ENCODE measurements at regions not wholly inside any gene's neighbourhood (a gene's known extent, or its start where the extent isn't known, plus 50 kb on each side); places are given as distances from the start of the nearest gene placed in this dataset.

DNA sequence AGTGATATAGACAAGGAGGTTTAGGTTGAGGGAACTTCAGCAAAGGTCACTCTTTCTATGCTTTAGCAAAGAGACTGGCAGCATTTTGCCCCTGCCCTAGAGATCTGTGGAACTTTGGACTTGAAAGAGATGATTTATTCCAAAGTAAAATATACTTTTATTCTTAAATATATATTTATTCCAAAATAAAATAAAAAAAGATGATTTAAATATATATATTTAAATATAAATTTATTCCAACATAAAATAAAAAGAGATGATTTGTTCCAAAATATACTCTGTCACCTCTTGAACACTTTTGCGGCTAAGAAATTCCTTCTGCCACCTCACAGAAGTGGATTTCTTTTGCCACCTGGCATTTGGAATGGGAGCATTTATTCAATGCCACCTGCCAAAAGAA, 521.3 kb upstream of the CHORDC1 start:
- no peak overlapping the region for H3K9ac ChIP-seq (ENCODE audit: insufficient read depth, low read length, poor library complexity, severe bottlenecking)
- no peaks in the 10 kb centered on the region for H3K36me3 Mint-ChIP-seq
- TF ChIP-seq, protein P1, sequence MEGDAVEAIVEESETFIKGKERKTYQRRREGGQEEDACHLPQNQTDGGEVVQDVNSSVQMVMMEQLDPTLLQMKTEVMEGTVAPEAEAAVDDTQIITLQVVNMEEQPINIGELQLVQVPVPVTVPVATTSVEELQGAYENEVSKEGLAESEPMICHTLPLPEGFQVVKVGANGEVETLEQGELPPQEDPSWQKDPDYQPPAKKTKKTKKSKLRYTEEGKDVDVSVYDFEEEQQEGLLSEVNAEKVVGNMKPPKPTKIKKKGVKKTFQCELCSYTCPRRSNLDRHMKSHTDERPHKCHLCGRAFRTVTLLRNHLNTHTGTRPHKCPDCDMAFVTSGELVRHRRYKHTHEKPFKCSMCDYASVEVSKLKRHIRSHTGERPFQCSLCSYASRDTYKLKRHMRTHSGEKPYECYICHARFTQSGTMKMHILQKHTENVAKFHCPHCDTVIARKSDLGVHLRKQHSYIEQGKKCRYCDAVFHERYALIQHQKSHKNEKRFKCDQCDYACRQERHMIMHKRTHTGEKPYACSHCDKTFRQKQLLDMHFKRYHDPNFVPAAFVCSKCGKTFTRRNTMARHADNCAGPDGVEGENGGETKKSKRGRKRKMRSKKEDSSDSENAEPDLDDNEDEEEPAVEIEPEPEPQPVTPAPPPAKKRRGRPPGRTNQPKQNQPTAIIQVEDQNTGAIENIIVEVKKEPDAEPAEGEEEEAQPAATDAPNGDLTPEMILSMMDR (IDR thresholded peaks at IDR 0.05), result no peak

DNA sequence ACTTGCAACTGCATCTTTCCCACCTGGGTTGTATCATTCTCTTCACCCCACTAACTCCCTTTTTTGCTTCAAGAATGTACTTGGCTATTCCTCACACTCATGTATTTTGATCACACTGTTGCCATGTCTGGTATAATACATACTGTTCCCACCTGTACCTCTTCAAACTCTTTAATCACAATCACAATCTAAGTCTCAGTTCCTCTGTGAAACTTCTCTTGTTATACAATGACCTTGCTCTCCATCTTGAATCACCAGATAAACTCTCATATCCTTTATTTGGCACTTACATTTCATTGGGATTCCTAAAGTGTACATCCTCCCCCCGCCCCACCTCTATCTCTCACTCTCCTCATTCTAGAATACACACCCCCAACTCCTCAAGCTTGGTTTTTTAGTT, 516.0 kb upstream of the CHORDC1 start:
- Mint-ChIP-seq H3K9me3 (peaks cover 0 to 6% (median 2%) of the 10 kb centered on the region in 7 donors), H3K36me3 (no peaks in the 10 kb centered on the region), H3K4me3 (no peak overlapping the region), H3K27ac (no peak overlapping the region), H3K27me3 (ENCODE audit: low read depth in 3 of 3) (no peaks in the 10 kb centered on the region), H3K4me1 (no peaks in the 10 kb centered on the region)
- no peak for DNase-seq
- Histone ChIP-seq H3K4me3 (replicated peaks in 1 of 3; ENCODE audit: low read depth in 2 of 3, low read length in 3 of 3) (no peak overlapping the region), H3K4me1 (ENCODE audit: control insufficient read depth in 1 of 2, insufficient read depth in 2 of 2, low read length in 2 of 2) (no peaks in the 10 kb centered on the region), H3K9ac (ENCODE audit: insufficient read depth, low read length, poor library complexity, severe bottlenecking) (no peak overlapping the region), H3K79me2 (ENCODE audit: insufficient read depth, low read length) (no peaks in the 10 kb centered on the region), H4K20me1 (ENCODE audit: insufficient read depth, low read length) (no peaks in the 10 kb centered on the region), H2AFZ (ENCODE audit: insufficient read depth, low read depth, low read length, poor library complexity, severe bottlenecking) (no peak overlapping the region), H3K9me3 (replicated peaks in 1 of 2; ENCODE audit: control insufficient read depth in 1 of 2, insufficient read depth in 1 of 2, low read length in 2 of 2) (peaks cover 0 to 11% of the 10 kb centered on the region in 2 donors), H3K27me3 (ENCODE audit: control insufficient read depth in 2 of 2, insufficient read depth in 2 of 2, low read length in 2 of 2) (no peaks in the 10 kb centered on the region), H3K36me3 (replicated peaks in 1 of 2; ENCODE audit: control insufficient read depth in 1 of 2, insufficient read depth in 2 of 2, low read length in 2 of 2) (no peaks in the 10 kb centered on the region), H3K27ac (ENCODE audit: low read depth in 1 of 2, low read length in 2 of 2) (no peak overlapping the region), H3K4me2 (replicated peaks; ENCODE audit: extremely low read depth, low read length, poor library complexity, severe bottlenecking) (no peak overlapping the region)
- WGBS (ENCODE audit: insufficient coverage), result no CpG with 5 or more reads among the region's 1 CpG
- intact Hi-C loops (cut with micrococcal nuclease), result no loop called here
- TF ChIP-seq, protein P1 (IDR thresholded peaks at IDR 0.05), result no peak

More for the DNA sequence above, 521.3 kb upstream of the CHORDC1 start:
- intact Hi-C loops (cut with micrococcal nuclease), result no loop called here
- Mint-ChIP-seq H3K27ac (no peak overlapping the region), H3K27me3 (ENCODE audit: low read depth in 3 of 3) (no peaks in the 10 kb centered on the region), H3K9me3 (peaks cover 0 to 9% (median 7%) of the 10 kb centered on the region in 7 donors), H3K4me3 (no peak overlapping the region), H3K4me1 (no peaks in the 10 kb centered on the region)
- peaks cover 12 to 24% of the 10 kb centered on the region in 2 donors for H3K9me3 ChIP-seq (replicated peaks in 1 of 2; ENCODE audit: control insufficient read depth in 1 of 2, insufficient read depth in 1 of 2, low read length in 2 of 2)
- no peaks in the 10 kb centered on the region for H3K36me3 ChIP-seq (replicated peaks in 1 of 2; ENCODE audit: control insufficient read depth in 1 of 2, insufficient read depth in 2 of 2, low read length in 2 of 2)
- H3K4me3 ChIP-seq (replicated peaks in 1 of 3; ENCODE audit: low read depth in 2 of 3, low read length in 3 of 3), result no peak overlapping the region
- H3K27me3 ChIP-seq (ENCODE audit: control insufficient read depth in 2 of 2, insufficient read depth in 2 of 2, low read length in 2 of 2), result no peaks in the 10 kb centered on the region
- no CpG with 5 or more reads among the region's 1 CpG for WGBS (ENCODE audit: insufficient coverage)
- no peak overlapping the region for H3K27ac ChIP-seq (ENCODE audit: low read depth in 1 of 2, low read length in 2 of 2)
- no peak overlapping the region for H3K4me2 ChIP-seq (replicated peaks; ENCODE audit: extremely low read depth, low read length, poor library complexity, severe bottlenecking)
- DNase-seq, result no peak
- H3K79me2 ChIP-seq (ENCODE audit: insufficient read depth, low read length), result no peaks in the 10 kb centered on the region
- no peaks in the 10 kb centered on the region for H3K4me1 ChIP-seq (ENCODE audit: control insufficient read depth in 1 of 2, insufficient read depth in 2 of 2, low read length in 2 of 2)
- H2AFZ ChIP-seq (ENCODE audit: insufficient read depth, low read depth, low read length, poor library complexity, severe bottlenecking), result no peak overlapping the region
- no peaks in the 10 kb centered on the region for H4K20me1 ChIP-seq (ENCODE audit: insufficient read depth, low read length)

Measured in CD14-positive monocyte (primary cell).